Endometrium (tissue), 2 donors: ENCODE measurements at regions not wholly inside any gene's neighbourhood (a gene's known extent, or its start where the extent isn't known, plus 50 kb on each side); places are given as distances from the start of the nearest gene placed in this dataset.

Experiments used
- FAIRE-seq: peaks from 2 replicates; lab custom pipeline; 2012; peaks lifted over from hg19 to GRCh38; lab: Jason Lieb, UNC
- donor health status: control.
- donor health status: control.

GRCh38 chr3:168647582-168647981 lies 551.9 kb upstream of the GOLIM4 start:
- FAIRE-seq, result no peak

- no peak for FAIRE-seq
Observed at GRCh38 chr3:168645180-168645579, 549.5 kb upstream of the GOLIM4 start.

- FAIRE-seq, result no peak
Observed at GRCh38 chr3:168628549-168628948, 532.8 kb upstream of the GOLIM4 start.

- FAIRE-seq, result no peak
Observed at GRCh38 chr3:168625477-168625876, 529.8 kb upstream of the GOLIM4 start.

- FAIRE-seq, result no peak
Observed at GRCh38 chr3:168624892-168625448, 529.2 kb upstream of the GOLIM4 start.

GRCh38 chr3:168624195-168624594 lies 528.5 kb upstream of the GOLIM4 start:
- no peak for FAIRE-seq

GRCh38 chr3:168622795-168623194 lies 527.1 kb upstream of the GOLIM4 start:
- no peak for FAIRE-seq

- FAIRE-seq, result no peak
Observed at GRCh38 chr3:168620854-168621253, 525.1 kb upstream of the GOLIM4 start.

- no peak for FAIRE-seq
Observed at GRCh38 chr3:168618827-168619470, 523.2 kb upstream of the GOLIM4 start.

- FAIRE-seq, result no peak
Observed at GRCh38 chr3:168617658-168618057, 521.9 kb upstream of the GOLIM4 start.

GRCh38 chr3:168616915-168617314 lies 521.2 kb upstream of the GOLIM4 start:
- FAIRE-seq, result no peak

GRCh38 chr3:168615493-168616020 lies 519.8 kb upstream of the GOLIM4 start:
- no peak for FAIRE-seq

GRCh38 chr3:168613151-168613550 lies 517.4 kb upstream of the GOLIM4 start:
- FAIRE-seq, result no peak

- FAIRE-seq, result no peak
Observed at GRCh38 chr3:168612671-168613070, 516.9 kb upstream of the GOLIM4 start.

GRCh38 chr3:168611826-168612225 lies 516.1 kb upstream of the GOLIM4 start:
- no peak for FAIRE-seq

GRCh38 chr3:168608926-168609325 lies 513.2 kb upstream of the GOLIM4 start:
- FAIRE-seq, result no peak

GRCh38 chr3:168604767-168605166 lies 509.0 kb upstream of the GOLIM4 start:
- no peak for FAIRE-seq

GRCh38 chr3:168598250-168598649 lies 502.5 kb upstream of the GOLIM4 start:
- FAIRE-seq, result no peak

- FAIRE-seq, result no peak
Observed at GRCh38 chr3:168596175-168596823, 500.6 kb upstream of the GOLIM4 start.

GRCh38 chr3:168591587-168591986 lies 495.9 kb upstream of the GOLIM4 start:
- FAIRE-seq, result no peak

GRCh38 chr3:168589376-168589775 lies 493.7 kb upstream of the GOLIM4 start:
- no peak for FAIRE-seq

- no peak for FAIRE-seq
Observed at GRCh38 chr3:168585544-168585943, 489.8 kb upstream of the GOLIM4 start.

GRCh38 chr3:168583977-168584376 lies 488.3 kb upstream of the GOLIM4 start:
- FAIRE-seq, result no peak

- FAIRE-seq, result no peak
Observed at GRCh38 chr3:168582503-168582902, 486.8 kb upstream of the GOLIM4 start.
